CD4-positive, alpha-beta T cell treated with Interleukin-12 subunit alpha and Interleukin-12 subunit beta, for 1 hour (primary cell): ENCODE measurements at regions not wholly inside any gene's neighbourhood (a gene's known extent, or its start where the extent isn't known, plus 50 kb on each side); places are given as distances from the start of the nearest gene placed in this dataset.

Experiments
- DNase-seq: peaks from one replicate; pipeline ENCODE4 v3.0.0-alpha.2; 2020

GRCh38 chr2:42108852-42109251 lies 60.3 kb upstream of the EML4 start:
- no peak for DNase-seq

DNA sequence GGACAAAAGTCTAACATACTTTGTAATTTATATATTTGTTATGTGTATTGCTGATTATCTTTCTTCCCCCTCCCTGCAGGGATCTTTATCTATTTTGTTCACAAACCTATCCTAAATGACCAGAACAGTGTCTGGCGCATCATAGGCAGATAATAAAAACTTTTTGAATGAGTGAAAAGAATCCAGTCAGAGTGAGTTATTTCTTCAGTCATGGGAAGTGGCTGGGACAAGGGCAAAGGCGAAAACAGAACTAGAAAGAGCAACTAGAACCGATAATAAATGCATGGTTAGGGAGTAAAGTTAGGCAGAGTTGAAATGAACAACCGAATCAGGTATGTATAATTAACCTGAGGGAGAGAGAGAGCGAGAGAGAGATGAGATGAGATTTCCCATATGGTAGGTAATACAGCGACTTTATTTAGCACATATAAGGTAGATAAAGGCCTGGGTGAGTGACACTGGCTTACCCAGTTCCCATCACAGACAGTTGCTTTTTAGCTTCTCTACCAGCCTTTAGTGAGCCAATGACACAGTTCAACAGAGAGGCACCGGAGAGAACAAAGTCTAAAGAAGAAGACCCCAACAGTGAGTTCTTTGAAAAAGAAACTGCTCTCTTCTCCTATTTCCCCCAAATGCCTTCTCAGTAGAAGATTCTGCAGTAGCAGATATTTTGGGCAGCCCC lies 59.1 kb upstream of the EML4 start:
- no peak for DNase-seq

DNA sequence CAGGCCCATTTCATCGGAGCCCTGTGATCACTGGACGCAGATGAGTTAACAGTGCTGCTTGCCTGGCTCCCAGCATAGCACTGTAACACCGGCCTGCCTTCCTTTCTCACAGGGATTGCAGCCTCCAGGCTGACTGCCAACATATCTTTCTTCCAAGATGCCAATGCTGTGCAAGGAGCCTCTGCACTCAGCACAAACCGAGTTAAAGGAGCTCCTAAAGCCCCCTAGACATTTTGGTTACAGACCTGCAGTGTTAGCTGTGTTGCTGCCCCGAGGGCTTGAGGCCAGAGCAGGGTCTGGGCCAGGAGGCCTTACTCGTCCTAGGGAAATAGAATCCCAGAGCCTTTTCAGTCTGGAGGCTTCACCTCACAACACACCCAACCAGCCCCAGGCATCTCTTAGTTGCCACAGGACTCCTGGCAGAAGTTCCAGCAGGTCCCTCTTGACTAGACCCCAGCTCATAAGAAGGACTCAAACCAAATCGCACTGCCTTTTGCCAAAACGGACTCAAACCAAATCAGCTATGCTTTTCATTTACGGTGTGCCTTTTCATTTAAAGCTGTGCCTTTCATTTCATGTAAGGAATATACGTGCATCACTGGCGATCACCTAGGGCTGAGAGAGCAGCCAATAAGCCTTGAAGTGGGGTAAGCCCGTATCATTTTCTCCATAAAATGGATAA lies 58.4 kb upstream of the EML4 start:
- no peak for DNase-seq

GRCh38 chr2:42112418-42112817 lies 56.7 kb upstream of the EML4 start:
- no peak for DNase-seq

- DNase-seq = no peak
Observed at GRCh38 chr2:42113452-42113851, 55.7 kb upstream of the EML4 start.

GRCh38 chr2:42114091-42114490 lies 55.1 kb upstream of the EML4 start:
- DNase-seq = no peak

GRCh38 chr2:42115588-42115987 lies 53.6 kb upstream of the EML4 start:
- no peak for DNase-seq

- DNase-seq = no peak
Observed at GRCh38 chr2:42116195-42117181, 52.7 kb upstream of the EML4 start.

GRCh38 chr2:42117182-42117579 lies 52.0 kb upstream of the EML4 start:
- DNase-seq = no peak

DNA sequence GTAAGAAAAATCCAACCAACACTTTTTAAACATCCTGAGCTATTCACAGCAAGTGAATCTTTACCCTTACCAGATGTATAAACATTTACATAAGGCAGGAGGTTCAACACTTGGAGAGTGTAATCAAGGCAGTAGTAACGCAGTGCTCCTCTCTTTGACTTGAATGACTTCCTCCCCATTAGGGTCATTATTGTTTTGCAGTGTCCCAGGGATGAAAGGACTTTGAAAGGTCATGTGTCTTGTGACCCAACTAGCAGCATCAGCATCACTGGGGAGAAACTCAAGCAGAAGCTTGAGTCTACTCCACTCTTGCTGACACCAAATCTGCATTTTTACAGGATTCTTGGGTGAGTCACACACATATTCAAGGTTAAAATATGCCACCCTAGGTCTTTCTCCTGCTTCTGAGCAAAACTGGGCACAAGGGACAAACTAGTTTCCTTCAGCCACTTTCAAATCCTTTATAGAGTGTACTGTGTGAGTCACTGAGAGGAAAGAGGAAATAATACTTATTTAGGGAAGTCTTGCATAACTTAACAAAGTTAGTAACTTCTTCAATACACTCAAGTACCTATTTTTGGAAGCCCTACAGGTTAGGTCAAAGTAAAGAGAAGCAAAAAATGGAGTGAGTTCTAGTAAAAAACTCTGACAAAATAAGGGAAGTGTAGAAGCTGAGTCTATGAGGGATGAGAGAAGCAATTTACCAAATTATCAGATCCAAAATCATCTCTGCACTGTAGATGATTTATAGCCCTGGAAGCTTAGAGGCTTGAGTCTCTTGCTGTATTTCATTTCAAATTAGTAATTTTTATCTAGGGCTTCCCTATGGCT lies 51.0 kb upstream of the EML4 start:
- peak; percentile 42 for DNase-seq

DNA sequence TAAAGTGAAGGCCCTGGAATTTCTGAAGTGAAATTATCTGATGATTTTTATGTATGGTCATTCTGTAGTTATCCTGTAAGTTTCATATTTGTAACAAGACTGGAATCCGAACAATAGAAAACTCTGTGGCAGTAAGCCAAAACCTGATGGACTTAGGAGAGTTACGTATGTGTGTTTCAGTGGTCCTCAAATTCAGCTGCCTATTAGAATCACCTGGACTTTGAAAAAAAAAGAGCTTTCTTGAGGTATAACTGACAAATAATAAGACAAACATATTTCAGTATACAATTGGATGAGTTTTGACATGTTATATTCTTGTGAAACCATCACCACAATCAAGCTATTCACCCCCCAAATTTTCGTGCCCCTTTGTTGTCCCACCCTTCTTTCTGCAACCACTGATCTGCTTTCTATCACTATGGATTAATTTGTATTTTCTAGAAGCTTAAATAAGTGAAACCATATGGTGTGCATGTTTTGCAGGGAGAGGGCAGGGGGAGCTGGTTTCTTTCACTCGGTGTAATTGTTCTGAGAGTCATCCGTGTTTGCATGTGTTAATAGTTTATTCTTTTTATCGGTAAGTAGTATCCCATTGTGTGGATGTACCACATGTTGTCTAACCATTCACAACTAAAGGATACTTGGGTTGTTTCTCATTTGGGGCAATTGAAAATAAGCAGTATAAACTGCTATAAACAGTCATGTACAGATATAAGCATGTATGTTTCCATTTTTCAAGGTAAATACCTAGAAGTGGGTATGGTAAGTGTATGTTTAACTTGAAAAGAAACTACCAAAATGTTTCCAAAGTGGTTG lies 50.2 kb upstream of the EML4 start:
- DNase-seq = no peak
